Posterior vena cava (tissue), 2 donors: ENCODE measurements at regions not wholly inside any gene's neighbourhood (a gene's known extent, or its start where the extent isn't known, plus 50 kb on each side); places are given as distances from the start of the nearest gene placed in this dataset.
A peak's percentile ranks its signal among the peaks of the same experiment; 100 is the strongest.

ENCODE experiments used
- DNase-seq: peaks from one replicate; pipeline ENCODE4 v3.0.0-alpha.2; 2020; ENCODE audit warnings: low spot score
- intact Hi-C, 2 donors: fragments of 100-400 bp; cut with DNase I; formaldehyde crosslinking; loops; one replicate each; pipeline versions ENCODE4 v1.14.1 to v1.14.2; 2022 to 2023
- donor health status: DM: yes; HTN: yes; CAD: no.
- donor health status: DM: yes; HTN: yes; CAD: no.

GRCh38 chr9:129245276-129245675 lies 67.2 kb upstream of the IER5L start:
- peak; percentile 60 for DNase-seq
- intact Hi-C loops, result no loop called here

- intact Hi-C loops, result no loop called here
- DNase-seq, result peak; percentile 86
These were observed 65.0 kb upstream of the IER5L start for GRCh38 chr9:129242971-129243561.

GRCh38 chr9:129242191-129242941 lies 64.3 kb upstream of the IER5L start:
- intact Hi-C loops, result no loop called here
- peak; percentile 60 for DNase-seq

- intact Hi-C loops, result no loop called here
- DNase-seq, result peak; percentile 58
These were observed 63.7 kb upstream of the IER5L start for GRCh38 chr9:129241725-129242124.

GRCh38 chr9:129240581-129241211 lies 62.6 kb upstream of the IER5L start:
- intact Hi-C loops, result no loop called here
- peak; percentile 53 for DNase-seq

GRCh38 chr9:129239946-129240490 lies 62.0 kb upstream of the IER5L start:
- DNase-seq, result peak; percentile 53
- intact Hi-C loops, result no loop called here

GRCh38 chr9:129237803-129238202 lies 59.7 kb upstream of the IER5L start:
- intact Hi-C loops, result no loop called here
- DNase-seq, result peak; percentile 38

- intact Hi-C loops, result no loop called here
- peak; percentile 82 for DNase-seq
These were observed 59.1 kb upstream of the IER5L start for GRCh38 chr9:129237164-129237611.

GRCh38 chr9:129236441-129237145 lies 58.5 kb upstream of the IER5L start:
- intact Hi-C loops, result no loop called here
- DNase-seq, result peak; percentile 62

GRCh38 chr9:129235931-129236331 lies 57.9 kb upstream of the IER5L start:
- intact Hi-C loops, result no loop called here
- DNase-seq, result peak; percentile 67

GRCh38 chr9:129235041-129235930 lies 57.2 kb upstream of the IER5L start:
- peak; percentile 71 for DNase-seq
- intact Hi-C loops, result no loop called here

- intact Hi-C loops, result no loop called here
- DNase-seq, result peak; percentile 56
These were observed 56.4 kb upstream of the IER5L start for GRCh38 chr9:129234491-129234890.

- no peak for DNase-seq
- intact Hi-C loops, result no loop called here
These were observed 55.0 kb upstream of the IER5L start for GRCh38 chr9:129232839-129233591.

GRCh38 chr9:129231759-129232158 lies 53.7 kb upstream of the IER5L start:
- intact Hi-C loops, result no loop called here
- peak; percentile 57 for DNase-seq

- DNase-seq, result peak; percentile 66
- intact Hi-C loops, result no loop called here
These were observed 53.1 kb upstream of the IER5L start for GRCh38 chr9:129231022-129231739.

- intact Hi-C loops, result no loop called here
- DNase-seq, result no peak
These were observed 52.2 kb upstream of the IER5L start for GRCh38 chr9:129230302-129230701.
